ENCODE measurements at regions not wholly inside any gene's neighbourhood (a gene's known extent, or its start where the extent isn't known, plus 50 kb on each side); places are given as distances from the start of the nearest gene placed in this dataset.

DNA sequence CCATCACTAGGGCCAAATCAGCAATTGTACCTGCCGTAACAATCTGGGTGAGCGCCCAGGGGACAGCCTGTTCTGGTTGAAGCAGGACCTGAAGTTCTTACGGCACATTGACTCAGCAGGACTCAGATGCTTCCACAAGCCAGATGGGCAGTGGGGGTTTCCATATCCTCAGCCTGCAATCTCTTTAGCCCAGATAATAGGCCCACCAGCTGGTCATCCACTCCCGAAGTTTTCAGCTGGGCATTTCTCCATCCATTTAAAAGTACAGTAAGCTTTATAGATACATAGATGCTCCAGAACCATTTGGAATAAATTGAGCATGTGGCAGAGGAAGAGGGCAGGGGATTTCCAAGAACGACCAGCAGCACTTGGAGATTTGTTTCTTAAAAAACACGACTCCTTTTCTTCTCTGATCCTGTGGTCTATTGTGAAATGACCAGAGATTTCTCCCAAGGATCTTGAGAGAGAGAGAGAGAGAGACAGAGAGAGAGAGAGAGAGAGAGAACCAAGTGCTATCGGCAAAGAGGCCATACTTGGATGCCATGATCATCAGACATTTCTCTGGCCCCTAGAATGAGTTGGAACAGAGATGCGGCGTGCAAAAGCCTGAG, 74.8 kb upstream of the PLXNC1 start:
- DNase-seq (no peak), ATAC-seq (ENCODE audit: low FRiP score) (peak; percentile 24)
- 20 to 22% methylated on average over 9 of the region's 9 CpGs for WGBS, 2 donors
- intact Hi-C loops (cut with DNase I): loop anchor here (1.0 to 10.0 kb wide), 4 partner anchors 179 to 503 kb away; no protein-coding TSS in a partner anchor
- Histone ChIP-seq H3K9me3 (ENCODE audit: control insufficient read depth, low read length) (no peaks in the 10 kb centered on the region), H3K27ac (ENCODE audit: low read depth in 1 of 2, low read length in 2 of 2) (peak overlapping the region; percentile 88 to 90), H3K36me3 (ENCODE audit: control insufficient read depth in 1 of 2, insufficient read depth in 2 of 2, low read length in 1 of 2) (no peaks in the 10 kb centered on the region), H3K4me3 (ENCODE audit: low read length in 2 of 2) (no peak overlapping the region), H3K27me3 (ENCODE audit: control insufficient read depth in 1 of 2, insufficient read depth in 2 of 2, low read length in 1 of 2) (no peaks in the 10 kb centered on the region), H3K4me1 (ENCODE audit: control insufficient read depth in 1 of 2, insufficient read depth in 2 of 2, low read length in 2 of 2) (peaks cover 0 to 8% of the 10 kb centered on the region in 2 donors)

DNA sequence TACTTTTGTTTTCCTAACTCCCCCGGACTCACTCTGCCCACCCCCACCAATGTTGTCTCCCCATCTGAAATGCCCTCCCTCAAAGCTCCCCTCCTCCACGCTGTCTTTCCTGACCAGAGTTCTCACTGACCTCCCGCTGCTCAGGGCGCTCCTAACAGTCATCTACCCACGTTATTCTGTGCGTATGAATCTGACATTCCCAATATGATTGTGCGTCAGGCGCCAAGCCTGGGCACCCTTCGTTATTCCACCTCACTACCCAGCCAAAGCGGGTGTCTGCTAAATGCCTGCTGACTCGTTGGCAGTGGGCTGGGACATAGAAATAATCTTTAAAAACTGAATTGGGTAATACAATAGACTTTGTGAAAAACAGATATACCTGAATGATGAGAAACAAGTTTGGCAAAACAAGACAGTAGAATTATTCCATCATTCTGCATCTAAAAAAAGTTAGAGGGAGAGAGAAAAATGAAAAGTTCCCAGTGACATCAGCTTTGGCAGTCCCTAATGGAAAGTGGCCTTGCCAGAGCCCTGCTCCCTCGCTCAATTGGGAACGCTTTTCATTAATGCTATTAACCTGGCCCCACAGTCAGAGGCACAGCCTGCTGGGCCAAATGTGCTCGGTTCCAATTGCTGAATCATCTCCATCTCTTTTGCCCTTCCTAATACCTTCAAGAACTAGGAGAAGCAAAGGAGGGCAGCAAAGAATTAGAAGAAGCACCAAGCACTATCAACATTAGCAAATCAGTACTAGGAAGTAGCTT, 74.0 kb upstream of the PLXNC1 start:
- DNase-seq (peak; percentile 78 to 87), ATAC-seq (ENCODE audit: low FRiP score) (peak; percentile 93)
- Histone ChIP-seq H3K9me3 (ENCODE audit: control insufficient read depth, low read length) (no peaks in the 10 kb centered on the region), H3K27ac (ENCODE audit: low read depth in 1 of 2, low read length in 2 of 2) (peak overlapping the region; percentile 96 to 99), H3K27me3 (ENCODE audit: control insufficient read depth in 1 of 2, insufficient read depth in 2 of 2, low read length in 1 of 2) (no peaks in the 10 kb centered on the region), H3K36me3 (ENCODE audit: control insufficient read depth in 1 of 2, insufficient read depth in 2 of 2, low read length in 1 of 2) (no peaks in the 10 kb centered on the region), H3K4me3 (ENCODE audit: low read length in 2 of 2) (no peak overlapping the region), H3K4me1 (ENCODE audit: control insufficient read depth in 1 of 2, insufficient read depth in 2 of 2, low read length in 2 of 2) (peaks cover 0 to 8% of the 10 kb centered on the region in 2 donors)
- intact Hi-C loops (cut with DNase I): loop anchor here (1.0 to 10.0 kb wide), 4 partner anchors 180 to 504 kb away; no protein-coding TSS in a partner anchor
- 4 to 5% methylated on average over 14 of the region's 14 CpGs for WGBS, 2 donors

DNA sequence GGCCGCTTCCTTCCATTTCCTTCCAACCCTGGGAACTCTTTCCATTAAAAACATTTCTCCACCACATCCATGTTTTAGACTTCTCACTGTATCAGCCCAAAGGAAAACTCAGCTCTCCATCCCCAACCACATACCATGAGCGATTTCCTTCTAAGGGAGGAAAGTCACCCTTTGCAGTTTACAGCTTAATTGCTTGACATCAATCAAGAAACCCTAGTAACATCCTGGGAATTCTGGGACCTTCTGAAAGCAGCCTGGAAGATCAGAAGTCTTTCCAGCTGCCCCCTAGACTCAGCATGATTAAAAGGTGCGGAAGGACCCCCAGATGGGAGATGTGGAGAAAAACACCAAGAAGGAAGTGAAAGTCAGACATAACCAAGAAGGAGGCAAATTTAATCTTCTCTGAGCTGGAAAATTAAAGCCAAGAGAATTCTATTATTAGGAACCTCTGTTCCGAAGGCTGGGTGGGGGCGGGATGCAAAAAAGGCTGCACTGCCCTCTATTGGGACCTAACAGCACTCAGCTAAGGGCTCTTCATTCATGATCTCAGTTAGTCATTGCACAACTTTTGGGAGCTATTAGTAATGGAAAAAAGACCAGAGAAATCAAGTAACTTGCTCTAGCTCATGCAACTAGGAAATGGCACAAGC, 73.3 kb upstream of the PLXNC1 start:
- Histone ChIP-seq H3K36me3 (ENCODE audit: control insufficient read depth in 1 of 2, insufficient read depth in 2 of 2, low read length in 1 of 2) (no peaks in the 10 kb centered on the region), H3K9me3 (ENCODE audit: control insufficient read depth, low read length) (no peaks in the 10 kb centered on the region), H3K4me1 (ENCODE audit: control insufficient read depth in 1 of 2, insufficient read depth in 2 of 2, low read length in 2 of 2) (peaks cover 0 to 8% of the 10 kb centered on the region in 2 donors), H3K4me3 (ENCODE audit: low read length in 2 of 2) (peak overlapping the region in 1 of 2 donors; percentile 54), H3K27ac (ENCODE audit: low read depth in 1 of 2, low read length in 2 of 2) (peak overlapping the region; percentile 96 to 99), H3K27me3 (ENCODE audit: control insufficient read depth in 1 of 2, insufficient read depth in 2 of 2, low read length in 1 of 2) (no peaks in the 10 kb centered on the region)
- ATAC-seq (ENCODE audit: low FRiP score) (peak; percentile 94), DNase-seq (peak; percentile 80 to 83)
- intact Hi-C loops (cut with DNase I): loop anchor here (1.0 to 10.0 kb wide), 6 partner anchors 103 to 505 kb away; no protein-coding TSS in a partner anchor
- 2 to 3% methylated on average over 5 of the region's 5 CpGs for WGBS, 2 donors

DNA sequence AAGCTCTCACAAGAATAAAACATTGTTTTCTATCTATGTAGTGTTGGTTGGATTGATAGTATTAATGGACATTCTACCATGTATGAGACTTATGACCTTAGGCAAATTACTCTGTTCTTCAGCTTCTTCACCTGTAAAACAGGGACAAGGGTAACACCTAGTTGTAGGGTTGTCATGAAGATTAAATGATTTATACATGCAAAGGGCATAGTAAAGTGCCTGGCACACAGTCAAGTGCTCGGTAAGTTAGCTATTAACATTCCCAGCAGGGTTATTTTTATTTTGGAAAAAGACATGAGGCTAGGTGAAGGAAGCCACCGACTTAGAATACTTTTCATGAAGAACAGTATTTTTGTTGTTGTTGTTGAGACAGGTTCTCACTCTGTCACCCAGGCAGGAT, 71.2 kb upstream of the PLXNC1 start:
- Histone ChIP-seq H3K27ac (ENCODE audit: low read depth in 1 of 2, low read length in 2 of 2) (no peak overlapping the region), H3K36me3 (ENCODE audit: control insufficient read depth in 1 of 2, insufficient read depth in 2 of 2, low read length in 1 of 2) (no peaks in the 10 kb centered on the region), H3K27me3 (ENCODE audit: control insufficient read depth in 1 of 2, insufficient read depth in 2 of 2, low read length in 1 of 2) (no peaks in the 10 kb centered on the region), H3K4me3 (ENCODE audit: low read length in 2 of 2) (no peak overlapping the region), H3K4me1 (ENCODE audit: control insufficient read depth in 1 of 2, insufficient read depth in 2 of 2, low read length in 2 of 2) (peaks cover 0 to 8% of the 10 kb centered on the region in 2 donors), H3K9me3 (ENCODE audit: control insufficient read depth, low read length) (no peaks in the 10 kb centered on the region)
- ATAC-seq (ENCODE audit: low FRiP score): no peak
- no peak for DNase-seq
- intact Hi-C loops (cut with DNase I): loop anchor here (5.0 to 10.0 kb wide), 4 partner anchors 105 to 312 kb away; no protein-coding TSS in a partner anchor
- 26 to 36% methylated on average over 2 of the region's 2 CpGs for WGBS, 2 donors

DNA sequence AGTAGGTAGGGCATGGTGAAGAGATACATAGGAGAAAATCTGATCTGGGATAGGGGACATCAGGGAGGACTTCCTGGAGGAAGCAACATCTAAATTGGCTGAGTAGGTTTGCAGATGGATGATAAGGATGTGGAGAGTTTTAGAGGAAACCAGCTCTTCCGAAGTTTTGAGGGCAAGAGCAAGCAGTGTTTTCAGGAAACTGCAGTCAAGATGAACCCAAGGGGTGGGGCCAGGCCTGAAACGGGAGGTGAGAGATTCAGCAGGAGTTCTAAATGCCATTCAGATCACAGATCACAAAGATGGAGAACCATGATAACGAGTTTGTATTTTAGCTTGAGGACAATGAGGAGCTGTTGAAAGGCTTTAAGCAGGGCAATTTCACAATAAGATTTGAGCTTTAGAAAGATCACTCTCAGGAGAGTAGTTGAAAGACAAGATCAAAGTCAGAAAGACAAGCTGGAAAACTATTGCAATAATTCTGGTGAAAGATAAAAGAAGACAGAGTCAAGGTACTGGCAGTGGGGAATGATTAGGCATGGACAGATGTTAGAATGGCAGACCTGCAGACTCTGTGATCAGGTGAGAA, 70.1 kb upstream of the PLXNC1 start:
- no peaks in the 10 kb centered on the region for H3K36me3 ChIP-seq (ENCODE audit: control insufficient read depth in 1 of 2, insufficient read depth in 2 of 2, low read length in 1 of 2)
- peaks cover 0 to 8% of the 10 kb centered on the region in 2 donors for H3K4me1 ChIP-seq (ENCODE audit: control insufficient read depth in 1 of 2, insufficient read depth in 2 of 2, low read length in 2 of 2)
- intact Hi-C loops (cut with DNase I): loop anchor here (5.0 to 10.0 kb wide), 4 partner anchors 106 to 313 kb away; no protein-coding TSS in a partner anchor
- DNase-seq: no peak
- H3K27ac ChIP-seq (ENCODE audit: low read depth in 1 of 2, low read length in 2 of 2): no peak overlapping the region
- 71% methylated on average over 3 of the region's 3 CpGs for WGBS, 2 donors
- no peaks in the 10 kb centered on the region for H3K27me3 ChIP-seq (ENCODE audit: control insufficient read depth in 1 of 2, insufficient read depth in 2 of 2, low read length in 1 of 2)
- no peaks in the 10 kb centered on the region for H3K9me3 ChIP-seq (ENCODE audit: control insufficient read depth, low read length)
- no peak for ATAC-seq (ENCODE audit: low FRiP score)
- H3K4me3 ChIP-seq (ENCODE audit: low read length in 2 of 2): no peak overlapping the region

DNA sequence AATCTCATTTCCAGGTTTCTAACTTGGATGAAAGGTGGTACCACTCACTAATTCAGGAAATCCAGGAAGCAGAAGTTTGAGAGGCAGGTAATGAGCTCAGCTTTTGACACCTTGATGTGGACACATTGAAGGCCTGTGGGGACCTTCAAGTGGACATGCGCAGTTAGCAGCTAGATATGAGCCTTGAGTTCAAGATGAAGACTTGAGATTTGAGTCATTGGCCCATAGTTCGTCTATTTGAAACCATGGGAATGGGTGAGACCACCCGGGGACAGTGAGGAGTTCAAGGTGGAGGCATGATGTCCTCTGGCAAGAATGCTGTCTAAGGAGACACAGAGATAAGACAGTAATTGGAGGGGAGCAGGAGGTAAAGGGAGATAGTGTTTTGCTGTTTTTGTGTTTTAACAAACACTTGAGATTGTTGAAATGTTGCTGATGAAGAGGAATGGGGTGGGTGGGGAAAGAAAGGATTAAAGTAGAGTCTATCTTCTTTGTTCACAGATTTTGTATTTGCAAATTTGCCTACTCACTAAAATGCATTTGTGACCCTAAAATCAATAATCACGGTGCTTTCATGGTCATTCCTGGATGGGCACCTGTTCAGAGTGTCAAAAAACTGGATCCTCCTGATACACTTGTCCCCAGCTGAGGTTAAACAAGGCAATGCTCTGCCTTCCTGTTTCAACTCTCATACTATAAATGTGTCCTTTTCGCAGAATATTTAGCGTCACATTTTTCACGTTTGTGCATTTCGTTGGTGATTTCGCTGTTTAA, 69.5 kb upstream of the PLXNC1 start:
- Histone ChIP-seq H3K27me3 (ENCODE audit: control insufficient read depth in 1 of 2, insufficient read depth in 2 of 2, low read length in 1 of 2) (no peaks in the 10 kb centered on the region), H3K36me3 (ENCODE audit: control insufficient read depth in 1 of 2, insufficient read depth in 2 of 2, low read length in 1 of 2) (no peaks in the 10 kb centered on the region), H3K27ac (ENCODE audit: low read depth in 1 of 2, low read length in 2 of 2) (no peak overlapping the region), H3K4me3 (ENCODE audit: low read length in 2 of 2) (no peak overlapping the region), H3K4me1 (ENCODE audit: control insufficient read depth in 1 of 2, insufficient read depth in 2 of 2, low read length in 2 of 2) (peaks cover 0 to 5% of the 10 kb centered on the region in 2 donors), H3K9me3 (ENCODE audit: control insufficient read depth, low read length) (no peaks in the 10 kb centered on the region)
- 95 to 96% methylated on average over 9 of the region's 9 CpGs for WGBS, 2 donors
- ATAC-seq (ENCODE audit: low FRiP score) (no peak), DNase-seq (no peak)
- intact Hi-C loops (cut with DNase I): loop anchor here (5.0 to 10.0 kb wide), 4 partner anchors 107 to 314 kb away; no protein-coding TSS in a partner anchor

DNA sequence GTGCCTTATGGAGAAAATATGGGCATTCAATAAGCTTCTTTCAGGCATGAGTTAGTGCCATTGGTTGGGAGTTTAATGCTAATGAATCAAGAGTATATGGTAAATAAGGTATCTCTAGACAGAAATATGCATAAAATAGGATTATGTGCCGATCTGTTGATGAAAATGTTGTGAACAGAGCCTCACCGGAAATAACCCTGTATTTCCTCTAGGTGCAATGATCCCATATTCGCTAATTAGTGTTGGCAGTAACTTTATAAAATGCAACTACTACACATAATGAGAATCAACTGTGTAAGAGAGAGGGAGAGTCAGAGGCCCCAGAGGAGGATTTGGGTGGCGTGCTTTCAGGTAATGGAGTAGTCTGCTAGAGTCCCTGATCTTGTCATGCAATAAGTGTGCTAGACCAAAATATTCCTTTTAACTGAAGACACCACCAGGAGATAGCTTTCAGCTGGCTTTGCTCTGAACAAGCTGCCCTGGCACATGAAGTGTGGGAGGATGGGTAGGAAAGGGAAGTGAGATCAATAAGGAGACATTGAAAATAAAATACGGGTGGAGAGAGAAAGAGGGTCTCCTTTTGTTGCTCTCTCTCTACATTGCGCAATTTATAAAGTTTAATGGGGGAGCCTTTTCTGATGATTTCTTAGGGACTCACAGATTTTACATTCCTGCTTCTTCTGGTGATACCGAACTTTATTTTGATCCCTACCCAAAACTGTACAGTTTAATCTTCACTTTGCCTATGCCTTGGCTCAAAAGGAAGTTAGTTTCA, 68.6 kb upstream of the PLXNC1 start:
- H3K27ac ChIP-seq (ENCODE audit: low read depth in 1 of 2, low read length in 2 of 2): no peak overlapping the region
- ATAC-seq (ENCODE audit: low FRiP score): no peak

More for the DNA sequence above, 68.6 kb upstream of the PLXNC1 start:
- H3K36me3 ChIP-seq (ENCODE audit: control insufficient read depth in 1 of 2, insufficient read depth in 2 of 2, low read length in 1 of 2): no peaks in the 10 kb centered on the region
- DNase-seq: no peak
- no peaks in the 10 kb centered on the region for H3K27me3 ChIP-seq (ENCODE audit: control insufficient read depth in 1 of 2, insufficient read depth in 2 of 2, low read length in 1 of 2)
- H3K9me3 ChIP-seq (ENCODE audit: control insufficient read depth, low read length): no peaks in the 10 kb centered on the region
- intact Hi-C loops (cut with DNase I): loop anchor here (5.0 to 10.0 kb wide), 4 partner anchors 107 to 315 kb away; no protein-coding TSS in a partner anchor
- no peak overlapping the region for H3K4me3 ChIP-seq (ENCODE audit: low read length in 2 of 2)
- WGBS, 2 donors: 85% methylated on average over 7 of the region's 7 CpGs
- peaks cover 0 to 4% of the 10 kb centered on the region in 2 donors for H3K4me1 ChIP-seq (ENCODE audit: control insufficient read depth in 1 of 2, insufficient read depth in 2 of 2, low read length in 2 of 2)
